Activated B cell treated with CpG ODN at 0.5 μM for 24 hours (primary cell): ENCODE measurements at regions not wholly inside any gene's neighbourhood (a gene's known extent, or its start where the extent isn't known, plus 50 kb on each side); places are given as distances from the start of the nearest gene placed in this dataset.
A peak's percentile ranks its signal among the peaks of the same experiment; 100 is the strongest.

ENCODE experiments used
- ATAC-seq: fragments of 200-7000 bp; cut with Tn5 transposase; one replicate; pipeline ENCODE4 v1.10.0; 2021; ENCODE audit warnings: low read depth, mild to moderate bottlenecking, moderate library complexity
- CTCF ChIA-PET: fragments of 350-600 bp; sonication (Branson Sonifier 250); formaldehyde crosslinking; loops from one replicate; lab custom pipeline; 2021; ENCODE audit warnings: antibody characterized with exemption; lab: Charles Lee
- POLR2A ChIA-PET: fragments of 350-600 bp; sonication (Branson Sonifier 250); formaldehyde crosslinking; loops from one replicate; lab custom pipeline; 2021; ENCODE audit warnings: antibody characterized with exemption; lab: Charles Lee
- DNase-seq: peaks from one replicate; pipeline ENCODE4 v3.0.0; 2022
- H3K27ac Mint-ChIP-seq: one replicate; pipeline ENCODE4 v1.8.0; 2020; ENCODE audit warnings: mixed read lengths
- H3K27me3 Mint-ChIP-seq: one replicate; pipeline ENCODE4 v1.8.0; 2021; ENCODE audit warnings: mixed read lengths
- H3K36me3 Mint-ChIP-seq: one replicate; pipeline ENCODE4 v1.8.0; 2021; ENCODE audit warnings: low read depth, mixed read lengths
- H3K4me1 Mint-ChIP-seq: one replicate; pipeline ENCODE4 v1.8.0; 2021; ENCODE audit warnings: mixed read lengths
- H3K4me3 Mint-ChIP-seq: one replicate; pipeline ENCODE4 v1.8.0; 2020; ENCODE audit warnings: mild to moderate bottlenecking, mixed read lengths
- H3K9me3 Mint-ChIP-seq: one replicate; pipeline ENCODE4 v1.8.0; 2020; ENCODE audit warnings: mixed read lengths
- CTCF ChIP-seq: fragments of 200-600 bp; IDR thresholded peaks from one replicate; pipeline ENCODE4 v1.8.0; 2022; ENCODE audit warnings: antibody characterized with exemption, mild to moderate bottlenecking
- intact Hi-C: fragments of 100-400 bp; cut with micrococcal nuclease; formaldehyde crosslinking; loops from one replicate; pipeline ENCODE4 v1.15.1; 2024

GRCh38 chr18:22838639-22839277 is 94.4 kb upstream of the RBBP8 start:
- Mint-ChIP-seq H3K4me1 (peaks cover 3% of the 10 kb centered on the region), H3K27me3 (no peaks in the 10 kb centered on the region), H3K36me3 (no peaks in the 10 kb centered on the region), H3K27ac (no peak overlapping the region), H3K4me3 (no peak overlapping the region), H3K9me3 (no peaks in the 10 kb centered on the region)
- POLR2A ChIA-PET: no interaction called here
- no peak for DNase-seq
- TF ChIP-seq CTCF: no peak
- CTCF ChIA-PET: interaction anchor here (0.6 to 0.7 kb wide), 2 partner anchors 25 to 144 kb away, joined by 3 read pairs; no protein-coding TSS in a partner anchor
- ATAC-seq: peak; percentile 71
- intact Hi-C loops: no loop called here

- intact Hi-C loops: no loop called here
- DNase-seq: no peak
- ATAC-seq: peak; percentile 64
- H3K36me3 Mint-ChIP-seq: no peaks in the 10 kb centered on the region
- H3K27me3 Mint-ChIP-seq: no peaks in the 10 kb centered on the region
- ChIA-PET POLR2A (no interaction called here), CTCF (interaction anchor here (0.7 kb wide), 1 partner anchor 25 kb away, joined by 3 read pairs; no protein-coding TSS in a partner anchor)
- TF ChIP-seq CTCF: no peak
- H3K9me3 Mint-ChIP-seq: no peaks in the 10 kb centered on the region
- H3K4me1 Mint-ChIP-seq: peaks cover 3% of the 10 kb centered on the region
- H3K4me3 Mint-ChIP-seq: no peak overlapping the region
- H3K27ac Mint-ChIP-seq: no peak overlapping the region
Measured at GRCh38 chr18:22839340-22839821, 93.7 kb upstream of the RBBP8 start.

- CTCF ChIA-PET: no interaction called here
- Mint-ChIP-seq H3K36me3 (no peaks in the 10 kb centered on the region), H3K9me3 (no peaks in the 10 kb centered on the region), H3K27ac (no peak overlapping the region), H3K27me3 (no peaks in the 10 kb centered on the region), H3K4me3 (no peak overlapping the region), H3K4me1 (peaks cover 3% of the 10 kb centered on the region)
- no peak for TF ChIP-seq CTCF
- DNase-seq: no peak
- ATAC-seq: no peak
- intact Hi-C loops: no loop called here
- POLR2A ChIA-PET: no interaction called here
Measured at GRCh38 chr18:22840606-22841144, 92.5 kb upstream of the RBBP8 start.

- no peak for TF ChIP-seq CTCF
- CTCF ChIA-PET: no interaction called here
Measured at GRCh38 chr18:22841840-22842239, 91.3 kb upstream of the RBBP8 start.

GRCh38 chr18:22844190-22844589 is 88.9 kb upstream of the RBBP8 start:
- Mint-ChIP-seq H3K4me3 (no peak overlapping the region), H3K27ac (no peak overlapping the region), H3K36me3 (no peaks in the 10 kb centered on the region), H3K9me3 (no peaks in the 10 kb centered on the region), H3K27me3 (no peaks in the 10 kb centered on the region), H3K4me1 (peaks cover 3% of the 10 kb centered on the region)
- no peak for TF ChIP-seq CTCF
- ATAC-seq: no peak
- ChIA-PET POLR2A (no interaction called here), CTCF (no interaction called here)
- DNase-seq: no peak
- intact Hi-C loops: no loop called here

More at GRCh38 chr18:22841840-22842239, 91.3 kb upstream of the RBBP8 start:
- intact Hi-C loops: no loop called here
- Mint-ChIP-seq H3K4me1 (peaks cover 3% of the 10 kb centered on the region), H3K27ac (no peak overlapping the region), H3K27me3 (no peaks in the 10 kb centered on the region), H3K4me3 (no peak overlapping the region), H3K9me3 (no peaks in the 10 kb centered on the region), H3K36me3 (no peaks in the 10 kb centered on the region)
- DNase-seq: no peak
- POLR2A ChIA-PET: no interaction called here
- ATAC-seq: no peak
